Nucleus accumbens (tissue), 56 donors: ENCODE measurements at regions not wholly inside any gene's neighbourhood (a gene's known extent, or its start where the extent isn't known, plus 50 kb on each side); places are given as distances from the start of the nearest gene placed in this dataset.
A peak's percentile ranks its signal among the peaks of the same experiment; 100 is the strongest.

ENCODE experiments used
- DNase-seq, 56 donors: peaks; one replicate each; lab custom pipeline; 2025; lab: John Stamatoyannopoulos, UW

DNA sequence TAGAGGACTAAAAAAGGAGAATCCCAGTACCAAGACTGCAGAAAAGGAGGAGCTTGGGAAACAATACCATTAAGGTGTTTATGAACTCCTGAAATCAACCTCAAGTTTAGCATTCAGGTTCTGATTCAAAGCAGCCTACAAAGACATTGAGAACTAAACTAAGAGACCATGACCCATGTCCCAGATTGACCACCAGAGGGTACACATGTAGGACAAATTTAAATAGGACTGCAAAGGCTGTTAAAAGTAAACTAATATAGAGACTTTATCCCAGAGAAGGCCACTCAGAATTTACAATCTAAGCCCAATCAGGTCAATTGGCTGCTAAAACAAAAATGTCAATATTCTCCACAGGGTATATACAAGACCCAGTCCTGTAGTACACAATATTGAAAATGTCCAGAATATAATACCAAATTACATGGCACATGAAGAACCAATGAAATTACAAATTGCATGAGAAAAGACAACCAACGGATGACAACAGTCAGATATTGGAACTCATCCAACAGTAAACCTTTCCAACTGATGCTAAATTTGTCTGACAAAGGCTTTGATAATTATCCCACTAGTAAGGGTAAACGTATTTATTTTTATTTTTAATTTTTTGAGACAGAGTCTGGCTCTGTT is 682.4 kb downstream of the UQCRFS1 start:
- no peak for DNase-seq

DNA sequence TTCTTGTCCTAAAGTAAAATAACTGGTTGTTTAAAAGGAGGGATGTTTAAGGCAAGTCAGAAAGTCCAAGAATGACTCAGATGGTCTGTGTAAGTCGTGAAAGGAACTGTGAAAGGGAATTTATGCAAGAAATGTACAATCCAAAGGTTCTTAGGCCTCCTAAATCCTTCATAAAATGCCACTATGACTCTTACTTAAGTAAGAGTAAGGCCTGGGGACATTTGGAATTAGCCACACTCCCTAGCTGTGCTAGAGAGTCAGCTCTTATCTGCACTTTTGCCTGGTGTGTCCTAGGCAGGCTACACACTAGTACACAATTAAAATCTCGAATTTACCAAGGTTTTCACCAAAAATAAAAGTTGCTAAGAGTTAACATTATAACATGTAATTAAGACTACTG is 686.9 kb downstream of the UQCRFS1 start:
- DNase-seq: no peak

DNA sequence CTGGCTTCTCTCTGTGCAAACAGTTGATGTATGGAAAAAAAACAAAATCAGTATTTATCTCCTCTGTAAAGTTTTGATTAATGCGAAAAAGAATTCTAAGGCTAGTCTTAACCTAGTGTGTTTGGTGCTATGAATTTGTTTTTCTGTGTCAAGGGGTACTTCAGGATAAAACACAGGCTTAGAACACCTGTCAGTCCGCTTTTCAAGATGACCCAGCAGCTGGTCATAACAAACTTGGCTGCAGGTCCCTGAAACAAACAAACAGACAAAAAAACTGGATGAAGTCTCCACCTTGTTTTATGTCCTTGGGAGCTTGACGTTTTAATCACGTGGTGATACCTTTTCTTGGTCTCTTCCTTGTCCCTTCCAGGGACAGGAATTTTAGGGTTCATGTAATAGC is 689.3 kb downstream of the UQCRFS1 start:
- no peak for DNase-seq

DNA sequence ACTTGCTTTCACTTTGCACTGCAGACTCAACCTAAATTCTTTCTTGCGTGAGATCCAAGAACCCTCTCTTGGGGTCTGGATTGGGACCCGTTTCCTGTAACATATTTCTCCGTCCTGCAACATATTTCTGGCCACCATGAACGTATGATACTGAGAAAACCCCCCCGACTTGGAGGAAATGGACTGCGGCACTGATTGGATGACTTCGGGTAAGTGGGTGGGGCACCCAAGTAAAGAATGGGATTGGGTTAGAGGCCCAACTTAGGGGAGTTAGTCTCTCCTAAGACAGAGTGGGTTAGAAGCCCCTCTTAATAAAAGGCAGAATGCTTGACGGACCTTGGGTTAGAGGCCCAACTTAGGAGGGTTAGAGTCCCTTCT is 690.4 kb downstream of the UQCRFS1 start:
- DNase-seq: no peak

DNA sequence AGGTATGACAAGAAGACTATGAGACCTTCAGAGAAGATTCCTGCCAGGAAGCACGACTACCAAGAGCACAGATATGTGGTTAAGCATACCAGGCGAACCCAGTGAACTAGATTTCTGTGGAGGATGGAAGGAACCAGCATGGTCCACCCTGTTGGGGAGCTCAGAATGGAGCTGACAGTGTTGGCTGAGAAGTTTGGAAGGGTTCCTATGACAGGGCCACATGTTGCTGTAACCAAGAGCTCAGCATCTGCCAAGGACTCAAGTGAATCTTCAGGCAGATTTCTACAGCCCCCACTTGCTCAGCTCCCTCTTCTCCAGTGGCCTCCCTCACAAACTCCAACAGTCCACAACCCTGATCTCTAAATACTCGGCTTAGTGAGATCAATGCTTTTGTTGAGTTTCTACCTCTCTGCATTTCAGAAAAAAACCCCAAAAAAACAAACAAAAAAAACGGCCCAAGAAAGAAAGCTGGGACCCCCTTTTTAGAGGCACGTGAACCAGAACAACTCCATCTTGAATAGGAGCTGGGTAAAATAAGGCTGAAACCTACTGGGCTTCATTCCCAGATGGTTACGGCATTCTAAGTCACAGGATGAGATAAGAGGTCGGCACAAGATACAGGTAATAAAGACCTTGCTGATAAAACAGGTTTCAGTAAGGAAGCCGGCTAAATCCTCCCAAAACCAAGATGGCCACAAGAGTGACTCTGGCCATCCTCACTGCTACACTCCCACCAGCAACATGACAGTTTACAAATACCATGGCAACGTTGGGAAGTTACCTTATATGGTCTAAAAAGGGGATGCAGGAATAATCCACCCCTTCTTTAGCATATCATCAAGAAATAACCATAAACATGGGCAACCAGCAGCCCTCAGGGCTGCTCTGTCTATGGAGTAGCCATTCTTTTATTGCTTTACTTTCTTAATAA is 691.1 kb downstream of the UQCRFS1 start:
- no peak for DNase-seq

DNA sequence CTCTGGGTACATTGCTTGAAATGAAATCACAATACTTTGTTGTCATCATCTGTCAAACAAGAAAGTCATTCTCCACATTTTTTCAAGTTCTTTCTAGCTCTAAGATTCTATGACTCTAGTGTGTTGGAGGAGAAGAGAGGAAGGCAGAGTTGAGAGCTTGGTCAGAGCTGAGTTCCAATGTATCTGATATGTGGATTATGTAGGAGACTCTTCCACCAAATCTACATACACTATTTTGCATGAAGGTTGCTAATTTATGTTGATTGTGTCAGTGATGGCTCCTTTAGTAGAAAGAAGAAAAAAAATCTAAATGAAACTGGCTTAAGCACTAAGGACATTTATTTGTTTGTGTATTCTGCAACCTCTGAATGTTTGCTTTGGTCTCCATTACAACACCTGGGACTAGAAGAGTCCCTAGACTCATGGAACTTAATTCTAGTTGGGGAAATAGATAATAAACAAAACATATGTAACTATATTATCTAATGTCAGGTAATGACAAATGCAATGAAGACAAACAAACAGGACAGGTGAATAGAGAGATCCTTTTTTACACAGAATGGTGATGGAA is 691.9 kb downstream of the UQCRFS1 start:
- no peak for DNase-seq

DNA sequence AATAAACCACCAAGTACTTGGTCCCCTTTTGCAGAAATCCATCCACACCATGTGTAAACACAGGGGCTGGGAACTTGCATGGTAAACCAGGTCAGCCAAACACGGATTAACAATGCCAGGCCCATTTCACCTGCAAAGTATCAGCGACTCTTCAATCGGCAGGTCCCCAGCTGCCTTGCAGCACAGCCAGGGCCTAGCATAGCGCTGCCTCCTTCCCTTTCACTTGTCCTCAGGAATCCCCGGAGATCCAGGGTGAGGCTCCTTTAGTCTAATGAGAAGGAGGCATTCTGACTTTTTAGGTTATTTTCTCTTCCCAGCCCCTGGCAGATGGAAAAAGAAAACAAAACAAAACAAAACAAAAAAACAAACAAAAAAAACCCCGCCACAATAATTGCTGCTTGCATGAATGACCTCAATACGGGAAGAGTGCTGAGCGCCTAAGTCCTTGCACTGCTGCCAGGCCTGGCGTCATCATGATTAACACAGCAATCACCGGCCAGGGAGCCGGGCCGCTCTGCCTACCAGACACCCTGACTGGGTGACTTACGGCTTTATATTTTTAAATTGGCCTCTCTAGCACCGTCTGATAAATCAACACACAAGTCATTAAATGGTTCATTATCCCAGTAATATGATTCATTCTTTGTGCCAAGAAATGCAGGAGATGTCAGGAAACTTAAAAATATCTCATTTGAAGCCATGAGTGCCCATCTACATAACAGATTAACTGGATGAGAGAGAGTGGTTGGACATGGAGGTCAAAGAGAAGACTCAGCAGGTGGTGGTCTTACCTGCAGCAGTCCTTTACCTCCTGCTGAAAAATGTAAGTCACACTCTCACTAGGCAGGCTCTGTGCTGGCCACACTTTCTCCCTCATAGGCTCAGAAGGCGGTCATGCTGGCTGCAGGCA is 692.7 kb downstream of the UQCRFS1 start:
- peak in 13 of 56 donors; percentile 0 to 48 (median 7) for DNase-seq

DNA sequence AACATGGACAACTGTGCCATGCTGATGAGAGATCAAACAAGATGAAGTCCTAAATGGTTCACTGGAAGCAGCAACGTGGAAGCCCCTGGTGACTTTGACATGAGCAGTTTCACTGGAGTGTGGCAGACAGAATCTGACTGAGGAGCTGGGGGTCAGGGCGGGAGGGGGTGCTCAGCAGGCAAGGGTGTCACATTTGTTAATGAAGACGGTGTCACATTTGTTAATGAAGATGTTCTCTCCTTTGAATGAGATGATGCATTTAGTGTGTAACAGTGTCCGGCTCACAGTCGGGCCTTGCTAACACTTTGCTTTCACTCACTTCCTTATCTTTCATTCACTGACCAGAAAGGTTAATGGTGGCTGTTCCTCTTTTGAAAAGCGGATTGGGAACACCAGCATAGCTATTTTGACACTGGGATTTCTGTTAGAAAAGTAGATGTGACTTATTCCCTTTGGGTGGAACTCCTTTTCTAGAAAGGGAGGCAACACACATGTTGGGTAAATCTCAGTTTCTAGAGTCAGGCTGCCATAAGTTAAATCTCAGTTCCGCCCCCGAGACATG is 693.7 kb downstream of the UQCRFS1 start:
- no peak for DNase-seq

DNA sequence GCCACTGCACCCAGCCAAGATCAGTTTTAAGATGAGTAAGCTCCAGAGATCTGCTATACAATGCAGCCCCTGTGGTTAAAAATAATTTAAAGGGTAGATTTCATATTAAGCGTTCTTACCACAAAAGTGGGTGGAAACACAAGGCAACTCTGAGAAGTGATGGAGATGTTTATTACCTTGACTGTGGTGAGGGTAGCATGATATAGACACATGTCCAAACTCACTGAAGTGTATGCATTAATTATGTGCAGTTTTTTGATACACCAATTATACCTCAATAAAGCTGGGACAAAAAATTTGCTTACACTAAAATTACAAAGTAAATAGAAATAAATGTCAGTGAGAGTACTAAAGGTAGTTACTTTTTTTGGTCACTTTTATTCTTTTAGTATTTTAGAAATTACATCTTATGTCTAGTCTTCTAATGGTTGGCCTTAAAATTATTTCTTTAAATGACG is 696.5 kb downstream of the UQCRFS1 start:
- DNase-seq: no peak

DNA sequence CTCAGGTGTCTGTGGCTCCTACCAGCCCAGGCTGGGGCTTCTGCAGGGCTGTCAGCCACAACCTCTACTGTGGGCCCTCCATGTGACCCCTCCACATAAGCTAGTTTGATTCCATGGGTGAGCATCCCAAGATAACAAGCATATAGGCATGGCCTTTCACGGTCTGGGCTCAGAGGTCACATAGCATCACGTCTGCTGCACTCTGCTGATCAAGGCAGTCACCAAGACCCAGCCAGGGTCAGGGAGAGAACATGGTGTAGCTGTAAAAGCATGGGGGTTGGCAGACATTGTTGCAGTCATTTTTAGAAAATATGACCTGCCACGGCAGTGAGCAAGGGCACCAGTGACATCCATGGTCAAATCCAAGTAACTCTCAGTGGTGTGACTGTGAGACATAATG is 698.8 kb downstream of the UQCRFS1 start:
- no peak for DNase-seq

DNA sequence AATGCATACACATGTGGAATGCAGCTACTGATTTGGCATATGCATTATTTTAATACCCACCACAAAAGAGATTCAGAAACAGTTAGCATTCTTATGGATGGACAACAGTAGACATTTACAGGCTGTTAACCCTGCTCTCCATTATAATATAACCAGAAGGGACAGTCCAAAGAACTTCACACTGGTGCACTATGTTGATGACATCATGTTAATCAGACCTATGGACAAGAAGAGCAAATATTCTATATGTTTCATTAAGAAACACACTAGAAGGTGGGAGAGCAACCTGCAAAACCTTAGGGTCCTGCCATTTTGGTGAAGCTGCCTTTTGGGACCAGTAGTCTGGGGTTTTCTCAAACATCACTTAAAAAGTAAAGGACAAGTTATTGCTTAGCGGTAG is 701.3 kb downstream of the UQCRFS1 start:
- DNase-seq: no peak

DNA sequence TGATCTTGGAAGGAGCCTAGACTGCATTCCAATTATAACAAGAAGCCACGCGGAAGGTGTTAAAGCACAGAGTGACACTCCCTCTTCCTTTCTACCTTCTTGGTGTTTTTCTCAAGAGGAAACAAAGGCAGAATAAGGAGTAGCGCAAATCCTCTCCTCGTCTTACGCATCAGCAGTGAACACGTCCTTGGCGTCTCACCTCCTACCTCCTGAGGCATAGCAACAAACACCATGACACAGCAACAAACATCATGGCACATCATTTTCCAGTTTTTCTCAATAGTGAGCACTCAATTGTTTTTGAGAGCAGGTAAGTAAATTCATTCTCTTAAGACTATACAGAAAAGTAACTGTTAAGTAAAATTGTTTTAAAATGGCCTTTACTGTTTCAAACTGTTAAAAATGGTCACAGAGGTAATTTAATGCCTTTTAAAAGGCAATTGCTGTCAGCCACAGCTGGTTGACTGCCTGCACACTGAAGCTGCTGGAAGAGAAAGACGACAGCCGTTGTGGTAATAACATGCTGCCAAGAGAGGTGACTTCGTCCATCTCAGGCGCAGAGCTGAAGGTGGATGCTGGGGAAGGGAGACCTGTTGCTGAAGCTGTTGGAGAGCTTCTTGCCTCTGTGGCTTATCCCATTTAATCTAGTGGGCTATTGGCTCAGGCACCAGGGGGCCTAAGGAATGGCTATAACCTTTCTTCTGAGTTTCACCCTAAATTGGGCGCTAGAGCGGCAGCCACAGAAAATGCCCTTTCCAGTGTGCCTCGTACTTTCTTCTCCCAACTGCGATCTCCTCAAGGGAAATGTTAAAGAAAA is 703.7 kb downstream of the UQCRFS1 start:
- DNase-seq: no peak

DNA sequence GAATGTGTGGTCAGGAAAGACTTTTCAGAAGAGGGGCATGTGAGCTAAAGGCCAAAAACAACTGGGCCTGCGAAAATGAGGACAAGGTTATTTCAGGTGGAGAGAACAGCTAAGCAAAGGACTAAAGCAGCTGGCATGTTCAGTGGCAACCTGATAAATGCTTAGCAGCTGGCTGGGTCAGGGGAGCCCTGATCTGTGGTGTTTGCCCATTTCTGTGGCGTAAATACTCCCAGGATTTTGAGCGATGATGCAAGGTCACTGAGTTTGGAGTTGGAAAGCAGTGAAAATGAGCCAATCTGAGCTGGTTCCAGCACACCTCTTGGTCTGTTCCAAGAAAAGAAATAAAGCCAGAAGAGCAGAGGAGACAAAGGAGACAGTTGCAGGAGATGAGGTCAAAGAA is 704.3 kb downstream of the UQCRFS1 start:
- DNase-seq: no peak

DNA sequence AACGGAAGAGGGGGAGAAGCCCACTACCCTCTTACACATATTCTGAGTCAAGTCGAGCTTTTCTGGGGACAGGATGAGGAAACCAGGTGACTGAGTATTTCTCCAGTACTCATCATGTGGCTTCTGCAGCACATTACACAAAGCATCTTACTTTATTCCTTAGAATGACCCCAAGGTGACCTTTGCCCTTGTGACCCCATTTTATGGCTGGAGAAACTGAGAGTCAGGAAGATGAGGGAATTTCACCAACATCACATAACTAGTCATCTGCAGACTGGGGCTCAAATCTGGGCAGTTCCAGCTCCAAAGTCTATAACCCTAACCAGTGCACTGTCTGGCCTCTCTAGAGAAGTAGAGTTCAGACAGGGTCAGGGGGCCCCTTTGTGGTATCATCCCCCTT is 707.0 kb downstream of the UQCRFS1 start:
- no peak for DNase-seq

DNA sequence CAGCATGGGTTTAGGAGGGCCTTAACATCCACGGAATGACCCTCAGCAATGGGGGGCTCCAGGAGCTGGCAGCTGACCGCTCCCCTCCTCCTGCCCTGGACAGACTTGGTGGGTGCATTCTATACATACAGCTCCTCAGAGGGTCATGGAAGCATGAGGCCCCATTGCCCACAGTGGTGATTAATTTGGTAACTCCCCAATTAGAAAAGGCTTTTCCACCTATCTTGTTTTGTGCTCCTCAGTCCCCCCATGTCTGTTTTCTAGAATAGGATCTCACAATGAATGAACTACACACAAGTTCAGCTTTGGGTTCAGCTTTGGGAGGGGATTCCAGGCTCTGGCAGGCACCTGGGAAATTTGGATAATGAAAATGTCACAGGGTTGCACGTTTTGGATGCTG is 707.8 kb downstream of the UQCRFS1 start:
- DNase-seq: no peak

DNA sequence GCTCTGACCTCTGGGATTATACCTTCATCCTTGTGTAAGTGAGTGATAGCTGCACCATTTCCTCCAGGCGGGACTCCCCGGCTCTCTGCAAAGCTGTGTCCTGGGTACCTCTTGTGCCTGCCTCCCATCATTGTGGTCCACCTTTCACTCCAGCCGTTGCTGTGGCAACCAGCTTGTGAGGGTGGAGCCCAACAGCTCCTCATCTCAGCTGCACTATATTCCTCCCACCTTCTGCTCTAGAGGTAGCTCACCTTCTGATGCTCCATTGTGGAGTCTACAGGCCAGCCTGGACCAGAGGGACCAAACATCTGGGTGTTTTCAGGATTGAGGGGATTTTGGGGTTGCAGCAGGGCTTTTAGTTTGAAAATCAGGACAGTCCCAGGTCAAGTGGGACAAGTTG is 708.2 kb downstream of the UQCRFS1 start:
- no peak for DNase-seq

DNA sequence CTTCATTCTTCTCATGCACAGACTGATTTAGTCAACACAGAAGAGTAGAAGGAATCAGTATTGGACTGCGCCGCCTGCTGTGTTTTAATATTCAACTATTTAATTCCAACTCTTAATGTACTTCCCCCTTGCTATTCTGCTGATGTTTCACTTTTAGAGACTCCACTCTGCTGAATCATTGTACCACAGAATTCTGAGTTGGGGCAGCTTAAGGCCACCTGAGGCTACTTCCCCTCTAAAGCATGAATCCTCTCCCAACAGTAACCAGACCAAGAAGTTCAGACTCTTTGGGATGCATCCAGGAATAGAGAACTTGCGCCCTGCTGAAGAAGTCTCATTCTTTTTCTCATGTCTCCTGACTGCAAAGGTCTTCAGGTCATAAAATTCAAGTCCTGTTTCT is 708.8 kb downstream of the UQCRFS1 start:
- DNase-seq: no peak

DNA sequence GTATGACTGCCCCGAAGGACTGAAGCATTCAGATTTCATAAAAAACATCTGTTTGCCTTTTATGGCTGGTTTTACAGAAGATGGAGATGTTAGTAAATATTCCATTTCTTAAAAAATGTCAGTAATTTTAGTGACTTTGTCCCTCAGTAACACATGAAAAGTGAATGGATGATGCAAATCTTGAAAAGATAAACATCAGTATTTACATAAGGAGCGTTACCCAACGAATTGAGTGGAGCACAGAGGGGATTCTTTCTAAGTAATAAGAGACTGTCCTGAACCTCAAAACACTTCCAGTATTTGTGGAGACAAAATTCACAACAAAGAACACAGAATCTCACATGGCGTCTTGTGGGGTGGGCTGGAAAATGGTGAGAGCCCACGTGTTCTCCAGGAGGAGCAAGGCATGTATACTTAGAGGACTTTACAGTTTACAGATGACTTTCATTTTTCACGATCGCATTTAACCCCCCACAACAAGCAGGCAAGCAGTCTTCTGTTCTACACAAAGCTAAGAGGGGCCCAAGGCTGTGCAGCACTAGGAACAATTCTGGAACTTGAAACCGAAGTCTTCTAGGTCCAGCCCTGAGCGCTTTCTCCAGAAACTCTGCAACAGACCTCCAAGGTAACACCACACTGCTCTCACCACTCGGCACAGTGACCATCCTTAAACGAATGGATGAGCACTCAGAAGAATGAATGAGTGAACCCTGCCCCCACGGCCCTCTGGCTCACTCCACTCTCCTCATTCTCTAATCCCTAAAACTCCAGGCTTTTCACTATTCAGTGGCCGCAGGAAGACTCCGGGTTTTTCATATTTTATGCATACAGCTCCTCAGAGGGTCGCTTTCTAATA is 709.8 kb downstream of the UQCRFS1 start:
- no peak for DNase-seq
